CD4-positive, alpha-beta T cell (primary cell): ENCODE measurements at regions not wholly inside any gene's neighbourhood (a gene's known extent, or its start where the extent isn't known, plus 50 kb on each side); places are given as distances from the start of the nearest gene placed in this dataset.
"Not testable (repeated sequence)": the region's sequence is repeated elsewhere in the genome, so short reads cannot be mapped to it uniquely, and the experiment has no call there.

ENCODE experiments used
- ATAC-seq: fragments of 200-7000 bp; cut with Tn5 transposase; one replicate; pipeline ENCODE4 v1.10.0; 2022; ENCODE audit warnings: mild to moderate bottlenecking; ENCODE audit not compliant: poor library complexity
- CTCF ChIA-PET: fragments of 350-600 bp; sonication (Branson Sonifier 250); formaldehyde crosslinking; loops from one replicate; lab custom pipeline; 2021; ENCODE audit warnings: antibody characterized with exemption, inconsistent platforms; lab: Charles Lee
- POLR2A ChIA-PET: fragments of 350-600 bp; sonication (Branson Sonifier 250); formaldehyde crosslinking; loops from one replicate; lab custom pipeline; 2021; ENCODE audit warnings: antibody characterized with exemption, inconsistent platforms; lab: Charles Lee
- DNase-seq, 14 experiments: peaks; one replicate each; pipeline ENCODE4 v3.0.0-alpha.2; 2013 to 2020; ENCODE audit warnings: mixed read lengths in 2 of 14
- H3K27ac ChIP-seq, 2 donors: one replicate each; pipeline versions ENCODE4 v1.5.1 to v1.7.0; 2013; ENCODE audit warnings: low read length in 2 of 2, low read depth in 1 of 2, mild to moderate bottlenecking in 1 of 2
- H3K27me3 ChIP-seq, 2 experiments: 1 replicate in 1 of 2; 2 replicates in 1 of 2; pipeline versions ENCODE4 v1.6.1 to v1.7.0; 2013; ENCODE audit warnings: low read length in 2 of 2, control low read depth in 1 of 2, mild to moderate bottlenecking in 1 of 2, moderate library complexity in 1 of 2; ENCODE audit not compliant: insufficient read depth in 2 of 2, control insufficient read depth in 1 of 2
- H3K36me3 ChIP-seq: one replicate; pipeline ENCODE4 v1.6.1; 2013; ENCODE audit warnings: low read length, control low read depth; ENCODE audit not compliant: insufficient read depth
- H3K4me1 ChIP-seq: one replicate; pipeline ENCODE4 v1.6.1; 2013; ENCODE audit warnings: low read length, control low read depth; ENCODE audit not compliant: insufficient read depth
- H3K4me3 ChIP-seq: one replicate; pipeline ENCODE4 v1.5.1; 2013; ENCODE audit warnings: mild to moderate bottlenecking, low read length, moderate library complexity
- H3K9me3 ChIP-seq, 2 experiments: 1 replicate in 1 of 2; 2 replicates in 1 of 2; pipeline versions ENCODE4 v1.6.1 to v1.7.0; 2013; ENCODE audit warnings: low read length in 2 of 2, mild to moderate bottlenecking in 2 of 2, control low read depth in 1 of 2, moderate library complexity in 1 of 2; ENCODE audit not compliant: control insufficient read depth in 1 of 2, insufficient read depth in 1 of 2
- H3K27ac Mint-ChIP-seq: one replicate; pipeline ENCODE4 v1.8.0; 2020; ENCODE audit warnings: mixed read lengths
- H3K27me3 Mint-ChIP-seq: one replicate; pipeline ENCODE4 v1.8.0; 2021; ENCODE audit warnings: mixed read lengths
- H3K36me3 Mint-ChIP-seq: one replicate; pipeline ENCODE4 v1.8.0; 2021; ENCODE audit warnings: low read depth, mixed read lengths
- H3K4me1 Mint-ChIP-seq: one replicate; pipeline ENCODE4 v1.8.0; 2021; ENCODE audit warnings: low read depth, mixed read lengths
- H3K4me3 Mint-ChIP-seq: one replicate; pipeline ENCODE4 v1.8.0; 2020; ENCODE audit warnings: mild to moderate bottlenecking, mixed read lengths
- H3K9me3 Mint-ChIP-seq: one replicate; pipeline ENCODE4 v1.8.0; 2020; ENCODE audit warnings: mixed read lengths
- CTCF ChIP-seq: fragments of 200-600 bp; IDR thresholded peaks from one replicate; pipeline ENCODE4 v1.8.0; 2022; ENCODE audit warnings: antibody characterized with exemption, mild to moderate bottlenecking
- intact Hi-C, 2 experiments: fragments of 100-400 bp; cut with DNase I in 1 of 2; cut with micrococcal nuclease in 1 of 2; formaldehyde crosslinking; loops; one replicate each; pipeline versions ENCODE4 v1.15.1 to v1.9.0; 2023 to 2025; cut with DNase I, micrococcal nuclease

GRCh38 chr21:32073593-32073992, 200.8 kb downstream of the HUNK start:
- ATAC-seq (no peak), DNase-seq (no peak)
- H3K36me3 Mint-ChIP-seq: no peaks in the 10 kb centered on the region
- no peaks in the 10 kb centered on the region for H3K4me1 ChIP-seq
- intact Hi-C loops: no loop called here
- no peak overlapping the region for H3K4me3 Mint-ChIP-seq
- no peak for TF ChIP-seq CTCF
- no peak overlapping the region for H3K27ac Mint-ChIP-seq
- no peaks in the 10 kb centered on the region for H3K27me3 Mint-ChIP-seq
- H3K9me3 Mint-ChIP-seq: peaks cover 2% of the 10 kb centered on the region
- H3K27me3 ChIP-seq: no peaks in the 10 kb centered on the region
- H3K9me3 ChIP-seq: peaks cover 0 to 12% of the 10 kb centered on the region in 2 experiments
- CTCF ChIA-PET: no interaction called here
- no peaks in the 10 kb centered on the region for H3K36me3 ChIP-seq
- POLR2A ChIA-PET: no interaction called here
- H3K4me1 Mint-ChIP-seq: no peaks in the 10 kb centered on the region
- no peak overlapping the region for H3K4me3 ChIP-seq
- no peak overlapping the region for H3K27ac ChIP-seq

GRCh38 chr21:32073190-32073589, 200.4 kb downstream of the HUNK start:
- POLR2A ChIA-PET: no interaction called here
- Mint-ChIP-seq H3K9me3 (peaks cover 2% of the 10 kb centered on the region), H3K36me3 (no peaks in the 10 kb centered on the region), H3K27ac (no peak overlapping the region), H3K4me1 (no peaks in the 10 kb centered on the region), H3K4me3 (no peak overlapping the region), H3K27me3 (no peaks in the 10 kb centered on the region)
- ATAC-seq (no peak), DNase-seq (no peak)
- no peak overlapping the region for H3K4me3 ChIP-seq
- no peak overlapping the region for H3K27ac ChIP-seq
- H3K36me3 ChIP-seq: no peaks in the 10 kb centered on the region
- H3K4me1 ChIP-seq: no peaks in the 10 kb centered on the region
- no peak for TF ChIP-seq CTCF
- H3K9me3 ChIP-seq: peaks cover 0 to 12% of the 10 kb centered on the region in 2 experiments
- CTCF ChIA-PET: no interaction called here
- intact Hi-C loops: no loop called here
- no peaks in the 10 kb centered on the region for H3K27me3 ChIP-seq

GRCh38 chr21:32071620-32072019, 198.8 kb downstream of the HUNK start:
- H3K27me3 ChIP-seq, POLR2A ChIA-PET, DNase-seq, CTCF ChIA-PET, H3K4me1 Mint-ChIP-seq, H3K4me1 ChIP-seq, ATAC-seq, H3K4me3 Mint-ChIP-seq, intact Hi-C loops, H3K27ac Mint-ChIP-seq, H3K36me3 ChIP-seq, H3K36me3 Mint-ChIP-seq, H3K9me3 Mint-ChIP-seq, H3K27me3 Mint-ChIP-seq, H3K4me3 ChIP-seq, H3K27ac ChIP-seq: not testable (repeated sequence)
- peaks cover 0 to 18% of the 10 kb centered on the region in 2 experiments for H3K9me3 ChIP-seq

DNA sequence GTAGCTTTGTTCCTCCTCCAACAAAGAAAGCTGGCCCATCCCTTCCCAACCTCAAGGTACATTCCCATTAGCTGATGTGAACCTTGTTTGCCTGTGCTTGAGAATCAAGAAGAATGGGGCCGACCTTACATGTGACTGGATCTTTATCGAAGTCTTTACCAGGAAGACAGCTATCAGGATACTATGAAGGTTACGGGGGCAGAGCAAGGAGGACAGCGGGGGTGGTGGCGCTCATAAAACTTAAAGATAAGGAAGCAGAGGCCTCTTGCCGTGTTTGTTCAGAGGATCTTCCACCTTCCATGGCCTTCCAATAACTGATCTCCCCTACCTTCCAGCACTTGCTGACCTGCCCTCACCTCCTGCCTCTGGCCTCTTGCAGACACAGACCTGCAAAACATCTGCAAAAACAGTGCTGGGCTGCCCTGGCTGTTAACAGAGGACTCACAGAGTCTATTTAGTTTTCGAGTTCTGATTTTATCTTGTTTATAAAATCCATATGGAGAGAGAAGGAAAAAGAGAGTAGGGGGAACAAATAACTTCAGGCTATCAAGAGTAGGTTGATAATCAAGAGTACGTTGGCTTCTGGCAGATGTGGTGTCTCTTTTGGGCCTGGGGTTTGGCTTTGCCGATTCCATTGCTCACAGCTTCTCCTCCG, 198.0 kb downstream of the HUNK start:
- H3K4me3 ChIP-seq: no peak overlapping the region
- H3K9me3 ChIP-seq: peaks cover 0 to 18% of the 10 kb centered on the region in 2 experiments
- intact Hi-C loops: no loop called here
- H3K27ac ChIP-seq: no peak overlapping the region
- H3K27ac Mint-ChIP-seq: no peak overlapping the region
- DNase-seq (no peak), ATAC-seq (no peak)
- no peaks in the 10 kb centered on the region for H3K36me3 Mint-ChIP-seq
- CTCF ChIA-PET: no interaction called here
- no peaks in the 10 kb centered on the region for H3K27me3 ChIP-seq
- no peak overlapping the region for H3K4me3 Mint-ChIP-seq
- POLR2A ChIA-PET: no interaction called here
- H3K36me3 ChIP-seq: no peaks in the 10 kb centered on the region
- peaks cover 5% of the 10 kb centered on the region for H3K27me3 Mint-ChIP-seq
- no peaks in the 10 kb centered on the region for H3K4me1 Mint-ChIP-seq
- H3K9me3 Mint-ChIP-seq: peaks cover 2% of the 10 kb centered on the region
- H3K4me1 ChIP-seq: no peaks in the 10 kb centered on the region
- TF ChIP-seq CTCF: no peak
